ENCODE measurements at regions not wholly inside any gene's neighbourhood (a gene's known extent, or its start where the extent isn't known, plus 50 kb on each side); places are given as distances from the start of the nearest gene placed in this dataset.

DNA sequence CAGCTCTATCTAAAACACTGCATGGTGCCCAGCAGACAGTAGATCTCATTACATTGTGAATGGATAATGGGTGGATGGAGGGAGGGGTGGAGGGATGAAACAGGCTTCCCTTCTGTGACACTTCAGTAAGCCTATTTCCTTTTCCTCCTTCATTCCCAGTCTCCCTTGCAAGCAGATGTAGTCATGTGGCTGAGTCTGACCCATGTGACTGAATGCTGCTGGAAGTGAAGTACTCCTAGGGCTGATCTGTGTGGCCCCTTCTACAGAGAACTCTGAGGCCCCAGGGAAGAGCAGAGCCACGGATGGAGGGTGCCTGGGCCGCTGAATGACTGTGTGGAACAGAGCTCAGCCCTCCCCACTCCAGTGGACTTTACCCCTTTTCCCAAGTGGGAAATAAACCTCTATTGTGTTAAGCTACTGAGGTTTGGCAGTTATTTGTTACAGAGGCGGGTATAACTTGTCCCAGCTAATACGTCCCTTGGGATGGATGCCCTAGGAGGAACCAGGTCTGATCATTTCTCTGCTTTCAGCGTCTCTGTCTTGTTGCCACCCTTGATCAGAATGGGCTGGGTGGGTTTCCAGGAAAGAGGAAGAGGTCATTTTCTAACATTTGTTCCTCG is 176.1 kb upstream of the MVB12B start:
- TF ChIP-seq CTCF (IDR thresholded peaks at IDR 0.05; ENCODE audit: low read depth, low read length), result no peak
- no peak for DNase-seq (ENCODE audit: low read depth, low spot score)
- in situ Hi-C loops (cut with HindIII; ENCODE audit: low sequenced_read_pairs), result no loop called here
- H3K4me3 ChIP-seq (ENCODE audit: low read depth, low read length), result no peak overlapping the region

DNA sequence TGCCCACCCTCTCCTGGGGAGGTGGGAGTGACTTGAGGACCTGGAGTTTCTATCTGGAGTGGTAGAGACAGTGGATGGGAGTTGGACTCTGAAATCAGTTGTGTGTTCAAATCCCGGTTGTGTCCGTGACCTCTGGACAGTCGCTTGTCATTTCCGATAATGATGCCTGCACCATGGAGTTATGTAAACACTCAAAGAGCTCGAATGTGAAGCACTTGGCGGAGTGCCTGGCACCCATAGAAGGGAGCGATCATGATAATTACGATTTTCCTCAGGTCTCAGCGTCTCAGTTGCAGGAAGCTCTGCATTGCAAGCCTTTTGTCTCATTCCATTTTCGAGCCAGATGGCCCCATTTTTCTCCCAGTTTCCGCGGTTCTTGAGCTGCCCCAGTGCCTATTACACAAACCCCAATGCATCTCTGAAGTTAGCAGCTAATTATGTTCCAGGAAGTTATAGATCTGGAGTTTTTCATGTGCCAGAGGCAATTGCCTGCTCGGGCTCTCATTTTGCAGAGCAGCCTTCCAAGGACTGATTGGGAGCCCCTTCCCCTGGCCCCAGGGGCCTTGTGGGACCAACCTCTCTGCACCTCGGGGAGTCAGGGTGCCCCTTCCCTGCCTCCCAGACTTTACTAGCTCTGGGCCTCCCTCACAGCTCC is 175.5 kb upstream of the MVB12B start:
- H3K4me3 ChIP-seq (ENCODE audit: low read depth, low read length), result no peak overlapping the region
- no peak for TF ChIP-seq CTCF (IDR thresholded peaks at IDR 0.05; ENCODE audit: low read depth, low read length)
- DNase-seq (ENCODE audit: low read depth, low spot score), result no peak
- in situ Hi-C loops (cut with HindIII; ENCODE audit: low sequenced_read_pairs), result no loop called here

- no peak overlapping the region for H3K4me3 ChIP-seq (ENCODE audit: low read depth, low read length)
- TF ChIP-seq CTCF (IDR thresholded peaks at IDR 0.05; ENCODE audit: low read depth, low read length), result no peak
- in situ Hi-C loops (cut with HindIII; ENCODE audit: low sequenced_read_pairs), result no loop called here
- no peak for DNase-seq (ENCODE audit: low read depth, low spot score)
Measured at GRCh38 chr9:126151686-126152134, 174.9 kb upstream of the MVB12B start.

GRCh38 chr9:126152622-126153362 is 173.8 kb upstream of the MVB12B start:
- in situ Hi-C loops (cut with HindIII; ENCODE audit: low sequenced_read_pairs), result no loop called here
- no peak for TF ChIP-seq CTCF (IDR thresholded peaks at IDR 0.05; ENCODE audit: low read depth, low read length)
- DNase-seq (ENCODE audit: low read depth, low spot score), result no peak

GRCh38 chr9:126153382-126153781 is 173.2 kb upstream of the MVB12B start:
- DNase-seq (ENCODE audit: low read depth, low spot score), result no peak
- no peak for TF ChIP-seq CTCF (IDR thresholded peaks at IDR 0.05; ENCODE audit: low read depth, low read length)
- H3K4me3 ChIP-seq (ENCODE audit: low read depth, low read length), result no peak overlapping the region
- in situ Hi-C loops (cut with HindIII; ENCODE audit: low sequenced_read_pairs), result no loop called here

More at GRCh38 chr9:126152622-126153362, 173.8 kb upstream of the MVB12B start:
- H3K4me3 ChIP-seq (ENCODE audit: low read depth, low read length), result no peak overlapping the region

GRCh38 chr9:126154182-126154827 is 172.3 kb upstream of the MVB12B start:
- H3K4me3 ChIP-seq (ENCODE audit: low read depth, low read length), result no peak overlapping the region
- no peak for DNase-seq (ENCODE audit: low read depth, low spot score)
- in situ Hi-C loops (cut with HindIII; ENCODE audit: low sequenced_read_pairs), result no loop called here
- TF ChIP-seq CTCF (IDR thresholded peaks at IDR 0.05; ENCODE audit: low read depth, low read length), result no peak

Data from astrocyte of the spinal cord (primary cell).